T-helper 2 cell treated with Interferon-gamma antibody and Interleukin-4, amounts not matched to agents 5 μg/mL and 100 μg/mL, for 36 hours (primary cell): ENCODE measurements at regions not wholly inside any gene's neighbourhood (a gene's known extent, or its start where the extent isn't known, plus 50 kb on each side); places are given as distances from the start of the nearest gene placed in this dataset.
"Not testable (repeated sequence)": the region's sequence is repeated elsewhere in the genome, so short reads cannot be mapped to it uniquely, and the experiment has no call there.

Source experiments
- DNase-seq: peaks from one replicate; pipeline ENCODE4 v3.0.0; 2021; ENCODE audit warnings: low spot score
- H3K27ac Mint-ChIP-seq: one replicate; pipeline ENCODE4 v1.8.0; 2021; ENCODE audit warnings: mild to moderate bottlenecking, mixed read lengths
- H3K27me3 Mint-ChIP-seq: one replicate; pipeline ENCODE4 v1.8.0; 2021; ENCODE audit warnings: low read depth, mixed read lengths
- H3K36me3 Mint-ChIP-seq: one replicate; pipeline ENCODE4 v1.8.0; 2021; ENCODE audit warnings: low read depth, mixed read lengths
- H3K4me1 Mint-ChIP-seq: one replicate; pipeline ENCODE4 v1.8.0; 2021; ENCODE audit warnings: low read depth, mixed read lengths
- H3K4me3 Mint-ChIP-seq: one replicate; pipeline ENCODE4 v1.8.0; 2022; ENCODE audit warnings: mild to moderate bottlenecking, moderate library complexity, mixed read lengths
- H3K9me3 Mint-ChIP-seq: one replicate; pipeline ENCODE4 v1.8.0; 2021; ENCODE audit warnings: mixed read lengths

DNA sequence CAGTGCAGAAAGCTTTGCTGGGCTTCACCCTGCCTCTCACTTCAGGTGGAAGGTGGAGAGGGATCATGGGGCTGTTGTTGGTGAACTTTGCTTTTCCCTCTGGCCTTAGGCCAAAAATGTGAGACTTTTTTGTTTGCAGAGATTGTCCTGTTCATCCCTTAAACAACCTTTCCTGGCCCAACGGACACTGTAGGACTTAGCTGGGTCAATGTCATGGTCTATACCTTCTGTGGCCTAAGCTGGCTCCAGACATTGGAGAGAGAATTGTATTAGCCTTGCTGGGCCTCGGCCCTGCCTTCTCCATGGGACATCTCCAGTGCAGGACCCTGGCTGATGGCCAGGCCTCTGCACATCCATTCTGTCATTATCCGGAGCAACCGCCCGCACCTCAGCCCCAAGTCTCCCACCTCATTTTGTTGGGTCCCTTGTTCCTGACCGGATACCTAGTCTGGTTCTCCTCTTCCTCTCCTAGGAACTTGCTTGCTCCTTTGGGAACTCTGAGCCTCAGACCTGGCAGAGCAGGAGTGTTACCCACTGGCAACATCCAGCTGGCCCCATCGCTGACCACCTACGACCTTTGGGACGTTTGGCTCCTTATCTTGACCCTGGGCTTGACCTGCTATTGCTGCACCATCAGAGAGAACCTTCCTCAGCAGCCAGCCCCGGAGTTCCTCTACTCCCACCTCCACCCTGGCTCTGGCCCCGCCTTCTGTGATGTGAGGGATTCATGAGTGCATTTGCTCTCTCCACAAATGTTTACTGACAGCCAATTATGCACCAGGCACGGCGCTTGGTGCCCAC, 128.2 kb downstream of the BANF2 start:
- peaks cover 10% of the 10 kb centered on the region for H3K27me3 Mint-ChIP-seq
- peaks cover 13% of the 10 kb centered on the region for H3K4me1 Mint-ChIP-seq
- no peaks in the 10 kb centered on the region for H3K9me3 Mint-ChIP-seq

DNA sequence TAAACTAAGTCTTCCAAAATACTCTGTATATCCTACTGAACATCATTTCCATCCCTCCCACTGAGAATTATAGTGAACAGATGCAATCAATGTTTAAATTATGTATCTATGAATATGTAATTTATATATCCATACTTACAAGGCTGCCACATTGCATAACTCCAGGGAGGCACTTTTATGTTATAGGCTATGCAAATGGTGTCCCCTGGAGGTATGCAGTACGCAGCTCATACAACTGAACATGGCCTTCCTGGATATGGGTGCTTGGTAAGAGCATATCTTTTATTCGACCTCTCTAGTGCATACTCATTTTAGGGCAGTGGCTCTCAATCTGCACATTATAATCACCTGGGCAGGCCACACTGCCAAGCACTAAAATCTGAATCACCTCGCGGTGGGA, 127.3 kb downstream of the BANF2 start:
- DNase-seq = no peak
- Mint-ChIP-seq H3K4me3 (no peak overlapping the region), H3K36me3 (no peaks in the 10 kb centered on the region), H3K27me3 (peaks cover 10% of the 10 kb centered on the region), H3K9me3 (no peaks in the 10 kb centered on the region), H3K27ac (no peak overlapping the region), H3K4me1 (peaks cover 13% of the 10 kb centered on the region)

More for the DNA sequence above, 128.2 kb downstream of the BANF2 start:
- no peak overlapping the region for H3K27ac Mint-ChIP-seq
- no peak overlapping the region for H3K4me3 Mint-ChIP-seq
- H3K36me3 Mint-ChIP-seq = no peaks in the 10 kb centered on the region
- no peak for DNase-seq

DNA sequence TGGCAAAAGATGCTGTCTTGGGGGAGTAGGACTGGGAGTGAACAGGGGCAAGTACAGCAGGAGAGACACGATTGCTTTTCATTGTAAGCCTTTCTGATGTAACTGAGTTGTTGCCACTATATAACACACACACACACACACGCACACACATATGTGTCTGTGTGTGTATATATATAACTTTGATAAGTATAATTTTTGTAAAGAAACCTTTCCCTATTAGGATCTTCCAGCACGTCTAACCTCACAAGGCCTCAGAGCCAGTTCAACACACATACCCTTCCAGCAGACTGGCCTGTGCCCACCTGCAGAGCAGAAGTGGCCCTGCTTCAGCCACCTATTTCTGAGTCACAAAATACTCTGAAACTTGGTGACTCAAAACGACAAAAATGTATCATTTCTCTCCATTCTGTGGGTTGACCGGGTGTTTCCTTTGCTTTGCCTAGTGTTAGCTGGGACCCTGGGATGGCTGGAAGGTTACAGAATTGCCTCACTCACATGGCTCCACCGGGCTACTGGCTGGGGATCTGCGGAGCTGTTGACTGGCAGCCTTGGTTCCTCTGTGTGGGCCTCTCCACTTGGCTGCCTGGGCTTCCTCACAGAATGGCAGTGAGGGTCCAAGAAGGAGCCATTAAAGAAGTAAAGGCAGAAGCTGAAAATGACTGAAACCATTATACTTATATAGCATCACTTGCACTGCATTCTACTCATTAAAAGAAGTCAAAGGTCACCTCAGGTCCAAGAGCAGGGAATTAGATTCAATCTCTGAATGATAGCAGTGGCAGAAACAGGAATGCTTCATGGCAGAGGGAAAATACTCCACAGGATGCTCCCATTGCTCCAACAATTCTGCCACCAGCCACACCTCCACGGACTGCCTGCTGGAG, 126.4 kb downstream of the BANF2 start:
- no peaks in the 10 kb centered on the region for H3K36me3 Mint-ChIP-seq

DNA sequence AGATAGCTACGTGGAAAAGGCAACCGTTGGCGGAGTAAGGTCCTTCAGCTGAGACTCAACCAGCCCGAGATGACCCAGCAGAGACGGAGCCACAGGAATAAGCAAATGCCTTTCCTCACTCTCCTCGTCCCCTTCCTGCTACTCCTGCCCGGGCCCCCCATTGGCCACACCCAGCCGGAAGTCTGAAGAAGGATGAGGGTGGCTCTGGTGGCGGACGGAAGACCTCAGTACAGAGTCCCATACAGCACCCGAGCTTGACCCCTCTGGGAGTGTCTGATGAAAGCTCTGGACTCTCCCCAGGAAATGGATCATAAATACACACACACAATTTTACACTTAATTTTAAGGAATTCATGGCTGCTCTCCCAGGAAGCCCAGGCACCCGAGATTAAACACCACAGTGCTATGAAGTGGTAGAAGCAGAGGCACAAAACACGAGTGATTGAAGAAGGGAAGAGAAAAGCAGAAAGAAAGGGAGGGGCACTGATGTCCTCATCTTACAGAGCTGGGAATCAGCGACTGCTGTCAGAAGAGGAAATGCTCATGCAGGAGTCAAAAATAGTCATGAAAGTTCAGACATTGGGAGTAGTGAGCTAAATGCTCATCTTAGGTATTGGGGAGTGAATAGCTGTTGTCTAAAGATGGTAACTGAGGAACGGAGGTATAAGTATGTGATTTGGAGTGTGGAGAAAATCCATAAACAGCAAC, 125.6 kb downstream of the BANF2 start:
- Mint-ChIP-seq H3K27ac (no peak overlapping the region), H3K9me3 (no peaks in the 10 kb centered on the region), H3K27me3 (peaks cover 4% of the 10 kb centered on the region), H3K4me1 (peaks cover 13% of the 10 kb centered on the region), H3K36me3 (no peaks in the 10 kb centered on the region), H3K4me3 (no peak overlapping the region)
- no peak for DNase-seq

More for the DNA sequence above, 126.4 kb downstream of the BANF2 start:
- no peaks in the 10 kb centered on the region for H3K9me3 Mint-ChIP-seq
- H3K27ac Mint-ChIP-seq = no peak overlapping the region
- peaks cover 4% of the 10 kb centered on the region for H3K27me3 Mint-ChIP-seq
- H3K4me1 Mint-ChIP-seq = peaks cover 13% of the 10 kb centered on the region
- peak; percentile 59 for DNase-seq
- no peak overlapping the region for H3K4me3 Mint-ChIP-seq

DNA sequence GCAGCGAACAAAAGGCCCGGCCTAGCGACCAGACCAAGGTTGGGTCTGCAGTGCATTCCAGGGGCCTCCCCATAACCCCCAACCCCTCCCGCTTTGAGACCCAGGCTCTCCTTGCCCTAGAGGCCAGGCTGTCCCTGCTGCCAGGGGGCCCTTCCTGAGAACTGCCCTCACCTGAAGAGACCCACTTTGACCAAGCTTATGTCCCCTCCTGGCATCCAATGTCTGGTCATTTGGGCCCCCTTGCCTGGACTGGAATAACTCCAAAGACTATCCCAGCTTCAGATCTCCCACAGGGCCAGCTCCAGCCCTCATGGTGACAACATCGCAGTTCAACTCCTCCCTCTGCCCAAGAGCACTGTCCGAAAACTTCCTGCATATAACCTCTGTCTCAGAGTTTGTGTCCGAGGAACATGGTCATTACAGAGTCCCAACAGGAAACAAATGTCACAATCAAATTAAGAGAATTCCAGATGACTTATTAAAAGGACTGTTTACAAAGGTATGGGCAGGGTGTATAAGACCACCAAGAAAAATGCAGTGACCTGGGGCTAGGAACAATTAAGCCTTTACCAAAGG, 125.0 kb downstream of the BANF2 start:
- peaks cover 13% of the 10 kb centered on the region for H3K4me1 Mint-ChIP-seq
- H3K4me3 Mint-ChIP-seq = no peak overlapping the region
- no peak overlapping the region for H3K27ac Mint-ChIP-seq
- H3K36me3 Mint-ChIP-seq = no peaks in the 10 kb centered on the region
- no peaks in the 10 kb centered on the region for H3K9me3 Mint-ChIP-seq
- peaks cover 4% of the 10 kb centered on the region for H3K27me3 Mint-ChIP-seq
- no peak for DNase-seq

DNA sequence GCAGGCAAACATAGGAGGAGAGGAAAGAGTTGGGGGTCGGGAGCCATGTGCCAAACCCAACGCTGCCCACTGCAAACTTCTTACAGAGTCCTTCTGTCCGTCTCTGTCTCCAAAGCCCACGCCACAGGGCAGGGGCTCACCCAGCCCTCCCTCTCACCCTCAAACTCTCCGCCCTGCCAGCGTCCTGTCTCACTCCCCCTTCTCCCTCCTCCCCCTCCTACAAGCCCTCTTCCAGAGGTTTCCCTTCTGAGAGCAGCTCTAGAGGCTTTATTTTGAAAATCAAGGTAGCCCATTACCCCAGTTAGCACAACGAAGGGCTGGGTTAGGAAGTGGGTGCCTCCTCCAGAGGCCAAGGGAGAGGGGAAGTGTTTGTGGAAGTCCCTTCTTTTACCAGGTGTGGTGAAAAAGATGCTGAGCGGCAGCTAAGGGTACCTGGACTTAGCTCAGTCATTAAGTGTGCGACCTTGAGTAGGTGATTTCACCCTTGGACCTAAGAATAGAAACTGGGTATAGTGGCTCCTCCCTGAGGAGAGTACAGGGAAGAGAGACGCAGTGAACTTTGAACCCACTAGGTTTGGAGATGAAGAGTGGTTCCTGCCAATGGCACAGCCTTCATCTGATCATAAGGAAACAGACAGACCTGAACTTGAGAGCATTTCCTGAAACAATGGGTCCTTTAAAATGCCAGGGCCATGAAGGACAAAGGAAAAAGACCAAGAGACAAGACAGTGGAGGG, 123.8 kb downstream of the BANF2 start:
- H3K4me3 Mint-ChIP-seq = no peak overlapping the region
- peaks cover 3% of the 10 kb centered on the region for H3K27me3 Mint-ChIP-seq
- H3K27ac Mint-ChIP-seq = no peak overlapping the region
- H3K36me3 Mint-ChIP-seq = no peaks in the 10 kb centered on the region
- peaks cover 13% of the 10 kb centered on the region for H3K4me1 Mint-ChIP-seq
- H3K9me3 Mint-ChIP-seq = peaks cover 5% of the 10 kb centered on the region
- DNase-seq = no peak

DNA sequence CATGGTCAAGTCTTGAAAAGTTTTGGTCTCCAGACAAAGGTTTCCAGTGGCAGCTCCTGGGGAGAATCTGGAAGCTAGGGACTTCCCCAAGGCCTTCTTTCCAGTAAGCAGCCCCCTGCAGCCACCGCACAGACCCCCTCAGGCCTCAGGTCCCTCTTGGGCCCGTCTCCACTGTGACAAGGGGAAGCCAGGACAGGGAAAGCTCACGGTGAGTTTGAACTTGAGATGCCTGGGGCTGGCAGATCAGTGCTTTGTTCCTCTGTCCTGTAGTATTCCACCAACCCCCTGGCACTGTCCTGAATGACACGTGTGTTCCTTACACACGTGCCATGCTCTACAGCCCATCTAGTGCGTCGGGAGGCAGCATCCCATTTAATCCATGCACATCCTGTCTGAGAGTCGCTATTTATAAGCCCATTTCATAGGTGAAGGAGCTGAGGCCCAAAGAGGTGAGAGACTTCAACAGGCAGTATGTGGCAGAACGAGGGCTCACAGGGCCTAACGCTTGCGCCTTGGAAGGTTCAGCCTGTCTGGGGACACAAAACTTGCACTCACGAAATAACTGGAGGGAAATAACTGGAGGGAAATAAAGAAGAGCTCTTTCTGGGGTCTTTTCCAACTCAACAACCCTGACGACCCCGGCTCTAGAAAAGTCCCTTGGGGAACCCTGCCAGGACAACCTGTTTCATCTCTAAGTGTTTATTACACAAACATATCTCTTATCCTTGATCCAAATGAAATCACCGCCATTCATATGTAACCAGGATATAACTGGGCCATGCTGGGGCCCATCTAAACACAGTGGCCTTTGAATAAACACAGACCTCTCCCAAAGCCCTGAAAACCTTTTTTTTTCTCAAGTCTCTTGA, 123.0 kb downstream of the BANF2 start:
- H3K27me3 Mint-ChIP-seq = no peaks in the 10 kb centered on the region
- peaks cover 5% of the 10 kb centered on the region for H3K9me3 Mint-ChIP-seq
- H3K27ac Mint-ChIP-seq = no peak overlapping the region
- no peak for DNase-seq
- H3K4me3 Mint-ChIP-seq = no peak overlapping the region
- H3K36me3 Mint-ChIP-seq = no peaks in the 10 kb centered on the region
- peaks cover 13% of the 10 kb centered on the region for H3K4me1 Mint-ChIP-seq

DNA sequence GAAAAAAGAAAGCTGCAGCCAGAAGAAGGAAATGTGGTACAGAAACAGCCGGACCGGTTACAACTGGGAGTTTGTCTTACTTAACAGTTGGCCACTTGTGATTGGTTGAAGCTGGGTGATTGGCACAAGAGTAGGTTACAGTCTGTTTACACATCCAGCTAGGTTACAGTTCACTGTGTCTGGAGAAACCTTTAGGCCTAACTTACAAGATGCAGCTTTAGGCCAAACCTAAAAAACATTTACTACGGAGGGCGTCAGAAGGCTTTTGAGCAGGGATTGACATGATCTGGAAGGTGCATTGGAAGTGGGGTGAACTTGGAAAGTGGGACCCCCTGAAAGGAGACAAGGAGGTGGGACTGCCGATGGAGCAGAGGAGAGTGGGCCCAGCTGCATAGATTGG, 122.3 kb downstream of the BANF2 start:
- peaks cover 13% of the 10 kb centered on the region for H3K4me1 Mint-ChIP-seq
- no peak for DNase-seq
- no peaks in the 10 kb centered on the region for H3K27me3 Mint-ChIP-seq
- no peaks in the 10 kb centered on the region for H3K36me3 Mint-ChIP-seq
- H3K4me3 Mint-ChIP-seq = no peak overlapping the region
- H3K9me3 Mint-ChIP-seq = peaks cover 5% of the 10 kb centered on the region
- no peak overlapping the region for H3K27ac Mint-ChIP-seq

DNA sequence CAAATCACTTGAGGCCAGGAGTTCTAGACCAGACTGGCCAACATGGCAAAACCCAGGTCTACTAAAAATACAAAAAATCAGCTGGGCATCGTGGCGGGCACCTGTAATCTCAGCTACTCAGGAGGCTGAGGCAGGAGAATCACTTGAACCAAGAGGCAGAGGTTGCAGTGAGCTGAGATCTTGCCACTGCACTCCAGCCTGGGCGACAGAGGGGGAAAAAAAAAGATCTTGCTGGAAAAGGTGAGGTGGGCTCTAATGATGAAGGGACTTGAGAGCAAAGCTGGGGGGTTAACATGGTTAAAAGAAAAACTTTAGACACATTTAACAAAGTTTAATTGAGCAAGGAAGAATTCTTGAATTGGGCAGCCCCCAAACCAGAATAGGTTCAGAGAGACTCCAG, 121.8 kb downstream of the BANF2 start:
- H3K27ac Mint-ChIP-seq, H3K27me3 Mint-ChIP-seq, H3K36me3 Mint-ChIP-seq, H3K9me3 Mint-ChIP-seq, DNase-seq, H3K4me3 Mint-ChIP-seq: not testable (repeated sequence)
- H3K4me1 Mint-ChIP-seq = peaks cover 11% of the 10 kb centered on the region

DNA sequence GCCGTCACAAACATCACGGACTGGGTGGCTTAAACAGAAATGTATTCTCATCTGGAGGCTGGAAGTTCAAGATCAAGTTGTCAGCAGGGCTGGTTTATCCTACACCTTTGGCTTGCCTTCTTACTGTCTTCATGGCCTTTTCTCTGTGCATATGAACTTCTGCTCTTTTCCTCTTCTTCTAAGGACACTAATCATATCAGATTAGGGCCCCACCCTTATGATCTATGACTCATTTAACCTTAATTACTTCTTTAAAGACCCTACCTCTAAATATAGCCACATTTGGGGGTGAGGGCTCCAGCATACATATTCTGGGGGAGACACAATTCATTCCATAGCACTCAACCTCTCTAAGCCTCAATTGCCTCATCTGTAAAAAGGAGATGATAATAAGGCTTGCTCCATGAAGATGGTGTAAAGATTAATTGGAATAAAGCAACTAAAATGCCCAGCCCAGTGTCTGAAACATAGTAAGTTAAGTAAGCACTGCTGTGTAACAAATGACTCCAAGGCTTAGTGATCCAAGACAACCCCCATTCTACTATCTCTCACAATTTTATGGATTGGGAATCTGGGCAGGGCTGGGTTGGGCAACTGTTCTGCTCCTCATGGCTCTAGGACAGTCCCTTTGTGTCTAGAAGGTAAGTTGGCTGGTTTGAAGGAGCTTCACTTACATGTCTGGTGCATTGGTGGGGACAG, 119.8 kb downstream of the BANF2 start:
- Mint-ChIP-seq H3K36me3 (no peaks in the 10 kb centered on the region), H3K4me3 (no peak overlapping the region)

DNA sequence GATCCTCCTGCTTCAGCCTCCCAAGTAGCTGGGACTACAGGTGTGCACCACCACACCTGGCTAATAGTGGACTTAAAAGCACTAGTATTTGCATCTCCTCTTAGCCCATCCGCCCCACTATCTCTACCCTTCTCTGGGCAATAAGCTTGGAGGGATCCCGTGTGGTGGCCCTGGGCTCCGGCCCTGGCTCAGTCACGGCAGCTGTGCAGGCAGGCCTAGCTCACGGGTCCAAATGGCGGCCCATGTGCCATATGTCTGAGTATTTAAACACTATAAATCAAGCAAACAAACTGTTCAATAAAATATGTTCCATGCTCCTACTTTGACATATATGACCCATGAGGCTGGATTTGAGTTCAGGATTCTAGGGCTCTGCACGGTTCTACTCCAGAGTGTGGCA, 118.4 kb downstream of the BANF2 start:
- Mint-ChIP-seq H3K27ac (no peak overlapping the region), H3K4me1 (no peaks in the 10 kb centered on the region), H3K9me3 (peaks cover 5% of the 10 kb centered on the region), H3K27me3 (no peaks in the 10 kb centered on the region), H3K36me3 (no peaks in the 10 kb centered on the region), H3K4me3 (no peak overlapping the region)
- no peak for DNase-seq

More for the DNA sequence above, 119.8 kb downstream of the BANF2 start:
- no peaks in the 10 kb centered on the region for H3K27me3 Mint-ChIP-seq
- no peak overlapping the region for H3K27ac Mint-ChIP-seq
- H3K9me3 Mint-ChIP-seq = peaks cover 5% of the 10 kb centered on the region
- no peak for DNase-seq
- H3K4me1 Mint-ChIP-seq = no peaks in the 10 kb centered on the region
